22Rv1 (cell line): ENCODE measurements at regions not wholly inside any gene's neighbourhood (a gene's known extent, or its start where the extent isn't known, plus 50 kb on each side); places are given as distances from the start of the nearest gene placed in this dataset.

Experiments used
- ZFX ChIP-seq: fragments of 450-650 bp; IDR thresholded peaks from 2 replicates; pipeline ENCODE4 v1.6.1; 2017; ENCODE audit warnings: antibody characterized with exemption, borderline replicate concordance
- TF ChIP-seq, protein P1 (sequence below): fragments of 450-650 bp; IDR thresholded peaks from 2 replicates; pipeline ENCODE4 v1.5.1; 2017; ENCODE audit warnings: mild to moderate bottlenecking

DNA sequence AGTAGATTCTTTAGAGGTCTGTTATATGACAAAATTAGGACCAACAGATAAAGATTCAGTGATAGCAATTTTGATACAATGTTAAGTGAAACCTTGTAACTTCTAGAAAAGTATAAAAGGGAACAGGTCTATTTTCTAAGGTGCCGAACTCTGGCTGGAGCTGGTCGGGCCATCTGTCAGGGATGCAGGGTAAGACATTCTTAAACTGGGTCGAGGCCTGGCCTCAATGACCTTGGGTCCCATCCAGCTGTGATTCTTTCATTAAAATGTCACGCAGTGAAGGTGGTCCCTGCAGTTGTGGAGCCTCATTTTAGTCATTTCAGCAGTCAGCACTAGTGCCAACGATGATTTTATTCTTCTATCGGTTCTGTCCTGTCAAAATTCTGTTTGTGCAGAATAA is 271.9 kb upstream of the SPRY2 start:
- TF ChIP-seq, protein P1, sequence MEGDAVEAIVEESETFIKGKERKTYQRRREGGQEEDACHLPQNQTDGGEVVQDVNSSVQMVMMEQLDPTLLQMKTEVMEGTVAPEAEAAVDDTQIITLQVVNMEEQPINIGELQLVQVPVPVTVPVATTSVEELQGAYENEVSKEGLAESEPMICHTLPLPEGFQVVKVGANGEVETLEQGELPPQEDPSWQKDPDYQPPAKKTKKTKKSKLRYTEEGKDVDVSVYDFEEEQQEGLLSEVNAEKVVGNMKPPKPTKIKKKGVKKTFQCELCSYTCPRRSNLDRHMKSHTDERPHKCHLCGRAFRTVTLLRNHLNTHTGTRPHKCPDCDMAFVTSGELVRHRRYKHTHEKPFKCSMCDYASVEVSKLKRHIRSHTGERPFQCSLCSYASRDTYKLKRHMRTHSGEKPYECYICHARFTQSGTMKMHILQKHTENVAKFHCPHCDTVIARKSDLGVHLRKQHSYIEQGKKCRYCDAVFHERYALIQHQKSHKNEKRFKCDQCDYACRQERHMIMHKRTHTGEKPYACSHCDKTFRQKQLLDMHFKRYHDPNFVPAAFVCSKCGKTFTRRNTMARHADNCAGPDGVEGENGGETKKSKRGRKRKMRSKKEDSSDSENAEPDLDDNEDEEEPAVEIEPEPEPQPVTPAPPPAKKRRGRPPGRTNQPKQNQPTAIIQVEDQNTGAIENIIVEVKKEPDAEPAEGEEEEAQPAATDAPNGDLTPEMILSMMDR: no peak
- no peak for TF ChIP-seq ZFX
